Ishikawa (cell line): ENCODE measurements at regions not wholly inside any gene's neighbourhood (a gene's known extent, or its start where the extent isn't known, plus 50 kb on each side); places are given as distances from the start of the nearest gene placed in this dataset.

Source experiments
- CEBPB ChIP-seq: IDR thresholded peaks from 2 replicates; pipeline ENCODE4 v1.6.1; 2012
- CREB1 ChIP-seq: IDR thresholded peaks from 2 replicates; pipeline ENCODE4 v1.6.1; 2012; ENCODE audit warnings: low read depth
- EGR1 ChIP-seq: IDR thresholded peaks from 2 replicates; pipeline ENCODE4 v1.6.1; 2012
- EP300 ChIP-seq: IDR thresholded peaks from 2 replicates; pipeline ENCODE4 v1.6.1; 2012; ENCODE audit warnings: borderline replicate concordance
- FOXM1 ChIP-seq: IDR thresholded peaks from 2 replicates; pipeline ENCODE4 v1.6.1; 2012; ENCODE audit warnings: low read depth, borderline replicate concordance
- NFIC ChIP-seq: IDR thresholded peaks from 2 replicates; pipeline ENCODE4 v1.6.1; 2012
- RAD21 ChIP-seq: IDR thresholded peaks from 2 replicates; pipeline ENCODE4 v1.6.1; 2012; ENCODE audit warnings: low read depth
- REST ChIP-seq: IDR thresholded peaks from 2 replicates; pipeline ENCODE4 v1.6.1; 2012; ENCODE audit warnings: low read depth, mild to moderate bottlenecking
- TAF1 ChIP-seq: IDR thresholded peaks from 2 replicates; pipeline ENCODE4 v1.6.1; 2012; ENCODE audit warnings: low read depth, mild to moderate bottlenecking
- TCF12 ChIP-seq: IDR thresholded peaks from 2 replicates; pipeline ENCODE4 v1.6.1; 2012; ENCODE audit warnings: low read depth
- TEAD4 ChIP-seq: IDR thresholded peaks from 2 replicates; pipeline ENCODE4 v1.6.1; 2012
- USF1 ChIP-seq: IDR thresholded peaks from 2 replicates; pipeline ENCODE4 v1.6.1; 2012
- YY1 ChIP-seq: IDR thresholded peaks from 2 replicates; pipeline ENCODE4 v1.6.1; 2012; ENCODE audit warnings: low read depth
- ZBTB7A ChIP-seq: IDR thresholded peaks from 2 replicates; pipeline ENCODE4 v1.6.1; 2012; ENCODE audit warnings: low read depth
- TF ChIP-seq, protein P1 (sequence below): IDR thresholded peaks from 2 replicates; pipeline ENCODE4 v1.6.1; 2012

DNA sequence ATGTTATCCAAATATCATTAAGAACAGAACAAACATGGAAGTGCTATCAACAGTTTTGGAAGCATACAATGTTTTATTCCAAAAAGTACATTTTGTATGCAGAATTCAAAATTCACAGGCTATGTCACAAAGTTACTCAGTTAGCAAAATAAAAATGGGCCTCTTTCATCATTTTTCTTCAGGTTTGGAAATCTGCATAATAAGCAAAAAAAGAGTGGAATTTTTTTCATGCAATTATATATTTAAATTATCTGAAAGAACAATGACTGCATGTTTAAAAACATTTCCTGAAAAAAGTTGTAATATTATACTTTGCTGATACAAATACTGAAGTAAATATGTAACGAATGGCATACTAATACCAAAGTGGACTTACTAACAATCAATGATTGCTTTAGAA lies 161.2 kb upstream of the MBL2 start:
- TF ChIP-seq, protein P1, sequence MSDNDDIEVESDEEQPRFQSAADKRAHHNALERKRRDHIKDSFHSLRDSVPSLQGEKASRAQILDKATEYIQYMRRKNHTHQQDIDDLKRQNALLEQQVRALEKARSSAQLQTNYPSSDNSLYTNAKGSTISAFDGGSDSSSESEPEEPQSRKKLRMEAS, result no peak
- TF ChIP-seq FOXM1, result no peak
- no peak for TF ChIP-seq EP300
- TF ChIP-seq TEAD4, result no peak
- no peak for TF ChIP-seq NFIC
- no peak for TF ChIP-seq USF1
- TF ChIP-seq TCF12, result no peak
- no peak for TF ChIP-seq RAD21
- no peak for TF ChIP-seq REST
- TF ChIP-seq CEBPB, result no peak
- TF ChIP-seq CREB1, result no peak
- no peak for TF ChIP-seq TAF1
- no peak for TF ChIP-seq EGR1
- TF ChIP-seq YY1, result no peak
- TF ChIP-seq ZBTB7A, result no peak

DNA sequence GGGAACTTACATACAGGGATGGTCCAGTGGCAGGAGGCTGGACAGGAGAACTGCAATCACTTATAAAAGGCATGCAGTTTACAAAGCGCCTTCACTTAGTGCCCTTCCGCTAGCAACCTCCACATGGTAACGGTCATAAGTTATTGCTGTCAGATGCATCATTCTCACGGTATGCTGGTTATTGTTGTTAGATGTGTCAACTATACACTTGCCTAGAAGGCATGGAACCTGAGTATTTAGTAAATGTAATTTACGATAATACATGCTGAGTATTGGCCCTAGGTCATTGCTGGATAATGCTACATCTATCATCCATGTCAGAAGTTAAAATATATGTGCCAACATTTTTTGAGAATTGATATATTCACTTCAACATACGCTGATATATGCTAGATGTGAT lies 155.1 kb upstream of the MBL2 start:
- TF ChIP-seq FOXM1 (no peak), CREB1 (no peak), ZBTB7A (no peak), CEBPB (peak; percentile 52; the same call in 1 of the 2 replicates), RAD21 (no peak), TCF12 (peak; percentile 71; the same call in 1 of the 2 replicates), YY1 (no peak), NFIC (peak; percentile 86), TAF1 (no peak), TEAD4 (peak; percentile 85), USF1 (no peak), REST (no peak), EP300 (peak; percentile 83; the same call in 1 of the 2 replicates), EGR1 (no peak)
- TF ChIP-seq, protein P1, result peak; percentile 61; the same call in 1 of the 2 replicates

- TF ChIP-seq USF1 (no peak), ZBTB7A (no peak), REST (no peak)
These were observed 150.9 kb upstream of the MBL2 start for GRCh38 chr10:52923520-52923919.

GRCh38 chr10:52918714-52919305 lies 146.2 kb upstream of the MBL2 start:
- TF ChIP-seq REST (no peak), FOXM1 (no peak), ZBTB7A (no peak), CEBPB (no peak)
